Chondrocyte (in vitro differentiated cells): ENCODE measurements at regions not wholly inside any gene's neighbourhood (a gene's known extent, or its start where the extent isn't known, plus 50 kb on each side); places are given as distances from the start of the nearest gene placed in this dataset.
"Not testable (repeated sequence)": the region's sequence is repeated elsewhere in the genome, so short reads cannot be mapped to it uniquely, and the experiment has no call there.

ENCODE experiments used
- DNase-seq: peaks from one replicate; pipeline ENCODE4 v3.0.0; 2021; ENCODE audit warnings: mixed read lengths, low spot score
- H3K27ac Mint-ChIP-seq: one replicate; pipeline ENCODE4 v1.8.0; 2021; ENCODE audit warnings: mild to moderate bottlenecking, moderate library complexity, mixed read lengths; ENCODE audit not compliant: unreplicated experiment
- H3K27me3 Mint-ChIP-seq: 2 replicates; pipeline ENCODE4 v1.8.0; 2021; ENCODE audit warnings: low read depth, mixed read lengths
- H3K36me3 Mint-ChIP-seq: 2 replicates; pipeline ENCODE4 v1.8.0; 2021; ENCODE audit warnings: low read depth, mixed read lengths
- H3K4me1 Mint-ChIP-seq: 2 replicates; pipeline ENCODE4 v1.8.0; 2021; ENCODE audit warnings: low read depth, mild to moderate bottlenecking, mixed read lengths
- H3K4me3 Mint-ChIP-seq: one replicate; pipeline ENCODE4 v1.8.0; 2021; ENCODE audit warnings: mild to moderate bottlenecking, moderate library complexity, mixed read lengths; ENCODE audit not compliant: unreplicated experiment
- H3K9me3 Mint-ChIP-seq: 2 replicates; pipeline ENCODE4 v1.8.0; 2021; ENCODE audit warnings: low read depth, mixed read lengths
- CTCF ChIP-seq: fragments of 200-600 bp; sonication (generic); IDR thresholded peaks from 2 replicates; pipeline ENCODE4 v1.5.0; 2021; ENCODE audit warnings: antibody characterized with exemption, mild to moderate bottlenecking, moderate library complexity

GRCh38 chr15:45802140-45802539 lies 167.3 kb downstream of the SQOR start:
- H3K36me3 Mint-ChIP-seq: no peaks in the 10 kb centered on the region
- H3K27me3 Mint-ChIP-seq: peaks cover 8% of the 10 kb centered on the region
- no peak overlapping the region for H3K27ac Mint-ChIP-seq
- no peaks in the 10 kb centered on the region for H3K4me1 Mint-ChIP-seq
- no peak for DNase-seq
- no peaks in the 10 kb centered on the region for H3K9me3 Mint-ChIP-seq
- TF ChIP-seq CTCF: no peak
- H3K4me3 Mint-ChIP-seq: no peak overlapping the region

GRCh38 chr15:45804028-45804427 lies 169.2 kb downstream of the SQOR start:
- no peak for TF ChIP-seq CTCF
- no peak overlapping the region for H3K27ac Mint-ChIP-seq
- no peak for DNase-seq
- H3K4me1 Mint-ChIP-seq: no peaks in the 10 kb centered on the region
- H3K27me3 Mint-ChIP-seq: peaks cover 8% of the 10 kb centered on the region
- no peaks in the 10 kb centered on the region for H3K9me3 Mint-ChIP-seq
- no peaks in the 10 kb centered on the region for H3K36me3 Mint-ChIP-seq
- no peak overlapping the region for H3K4me3 Mint-ChIP-seq

- Mint-ChIP-seq H3K36me3 (no peaks in the 10 kb centered on the region), H3K27me3 (no peaks in the 10 kb centered on the region), H3K4me3 (no peak overlapping the region), H3K4me1 (no peaks in the 10 kb centered on the region), H3K9me3 (peaks cover 12% of the 10 kb centered on the region), H3K27ac (no peak overlapping the region)
- DNase-seq: no peak
- no peak for TF ChIP-seq CTCF
Observed at GRCh38 chr15:45810201-45810600, 175.4 kb downstream of the SQOR start.

- DNase-seq: no peak
- Mint-ChIP-seq H3K27me3 (no peaks in the 10 kb centered on the region), H3K4me1 (no peaks in the 10 kb centered on the region), H3K27ac (no peak overlapping the region), H3K4me3 (no peak overlapping the region), H3K36me3 (no peaks in the 10 kb centered on the region), H3K9me3 (peaks cover 25% of the 10 kb centered on the region)
- no peak for TF ChIP-seq CTCF
Observed at GRCh38 chr15:45812200-45812599, 177.4 kb downstream of the SQOR start.

GRCh38 chr15:45817578-45817977 lies 182.7 kb downstream of the SQOR start:
- DNase-seq, H3K4me3 Mint-ChIP-seq, H3K27ac Mint-ChIP-seq, H3K27me3 Mint-ChIP-seq, H3K36me3 Mint-ChIP-seq, H3K4me1 Mint-ChIP-seq: not testable (repeated sequence)
- H3K9me3 Mint-ChIP-seq: peaks cover 32% of the 10 kb centered on the region

GRCh38 chr15:45821390-45821789 lies 186.6 kb downstream of the SQOR start:
- Mint-ChIP-seq H3K27ac (no peak overlapping the region), H3K36me3 (no peaks in the 10 kb centered on the region), H3K9me3 (peaks cover 19% of the 10 kb centered on the region), H3K4me3 (no peak overlapping the region), H3K27me3 (peaks cover 2% of the 10 kb centered on the region), H3K4me1 (no peaks in the 10 kb centered on the region)
- no peak for TF ChIP-seq CTCF
- DNase-seq: no peak

GRCh38 chr15:45822968-45823367 lies 188.1 kb downstream of the SQOR start:
- not testable (repeated sequence) for H3K27me3 Mint-ChIP-seq, DNase-seq, H3K4me3 Mint-ChIP-seq, H3K4me1 Mint-ChIP-seq, H3K9me3 Mint-ChIP-seq, H3K27ac Mint-ChIP-seq, H3K36me3 Mint-ChIP-seq
